ENCODE measurements at regions not wholly inside any gene's neighbourhood (a gene's known extent, or its start where the extent isn't known, plus 50 kb on each side); places are given as distances from the start of the nearest gene placed in this dataset.

DNA sequence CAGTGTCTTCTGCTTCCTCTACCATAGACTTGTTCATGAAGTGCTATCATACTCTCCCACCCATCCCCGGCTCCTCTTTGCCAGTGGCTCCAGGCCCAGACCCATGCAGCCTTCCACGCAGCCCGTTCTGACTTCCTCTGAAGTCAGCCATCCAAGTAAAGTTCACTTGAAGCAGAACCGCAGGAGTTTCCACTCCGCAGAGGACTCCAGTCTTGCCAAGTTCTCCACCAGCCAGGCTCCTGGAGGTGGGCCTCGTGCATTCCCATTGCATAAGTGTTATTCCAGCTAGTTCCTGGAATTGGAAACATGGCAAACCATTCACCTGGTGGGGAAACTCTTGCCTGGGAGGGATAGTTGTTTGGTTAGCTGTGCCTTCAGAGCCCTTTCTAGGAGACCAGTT lies 185.1 kb downstream of the PLPP3 start:
- DNase-seq (ENCODE audit: low read depth, low spot score), result no peak

DNA sequence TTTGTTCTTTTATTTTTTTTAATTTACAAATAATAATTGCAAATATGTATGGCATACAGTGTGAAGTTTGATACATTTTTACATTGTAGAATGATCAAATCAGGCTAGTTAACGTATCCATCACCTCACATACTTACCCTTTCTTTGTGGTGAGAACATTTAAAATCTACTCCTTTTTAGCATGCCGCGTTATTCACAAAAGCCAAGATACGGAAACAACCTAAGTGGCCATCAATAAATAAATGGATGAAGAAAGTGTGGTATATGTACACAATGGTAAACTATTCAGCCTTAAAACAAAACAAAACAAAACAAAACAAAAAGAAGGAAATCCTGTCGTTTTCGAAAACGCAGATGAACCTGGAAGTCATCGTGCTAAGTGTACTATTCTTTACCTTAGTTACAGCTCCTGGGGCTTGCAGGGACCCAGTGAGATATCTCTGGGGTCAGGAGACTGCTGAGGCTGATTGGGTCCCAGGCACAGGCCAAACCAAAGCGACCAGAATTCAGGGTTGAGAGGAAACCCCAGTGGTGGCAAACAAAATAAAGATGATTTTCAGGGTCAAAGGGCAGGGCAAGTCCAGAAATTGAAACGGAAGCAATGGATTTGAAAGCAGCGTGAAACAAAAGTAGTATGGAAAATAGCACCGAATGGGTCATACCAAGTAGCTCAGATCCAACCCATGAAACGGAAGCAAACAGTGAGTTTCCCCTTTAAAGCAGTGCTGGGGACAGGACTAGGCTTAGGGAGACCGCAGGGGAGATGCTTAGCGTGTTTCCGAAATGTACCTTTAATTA lies 188.2 kb downstream of the PLPP3 start:
- no peak for DNase-seq (ENCODE audit: low read depth, low spot score)

- DNase-seq (ENCODE audit: low read depth, low spot score), result no peak
Measured at GRCh38 chr1:56390232-56390867, 189.0 kb downstream of the PLPP3 start.

DNA sequence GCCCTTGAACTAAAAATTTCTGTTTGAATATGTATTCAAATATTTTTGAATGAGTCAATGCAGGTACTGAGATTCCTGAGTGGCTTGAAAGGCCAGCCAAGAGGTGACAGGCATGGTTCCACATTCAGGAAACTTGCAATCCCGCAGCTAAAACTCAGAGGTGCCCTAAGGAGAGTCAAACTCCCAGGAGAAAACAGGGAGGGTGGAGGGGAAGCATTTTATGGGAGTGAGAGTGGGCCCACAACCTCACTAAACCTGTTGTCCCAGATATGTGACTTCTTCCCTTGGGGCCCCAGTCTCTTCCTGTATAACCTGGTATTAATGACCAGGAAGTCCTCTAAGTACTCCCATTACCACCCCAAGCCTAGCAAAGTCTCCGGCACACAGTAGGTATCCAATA lies 189.6 kb downstream of the PLPP3 start:
- DNase-seq (ENCODE audit: low read depth, low spot score), result no peak

DNA sequence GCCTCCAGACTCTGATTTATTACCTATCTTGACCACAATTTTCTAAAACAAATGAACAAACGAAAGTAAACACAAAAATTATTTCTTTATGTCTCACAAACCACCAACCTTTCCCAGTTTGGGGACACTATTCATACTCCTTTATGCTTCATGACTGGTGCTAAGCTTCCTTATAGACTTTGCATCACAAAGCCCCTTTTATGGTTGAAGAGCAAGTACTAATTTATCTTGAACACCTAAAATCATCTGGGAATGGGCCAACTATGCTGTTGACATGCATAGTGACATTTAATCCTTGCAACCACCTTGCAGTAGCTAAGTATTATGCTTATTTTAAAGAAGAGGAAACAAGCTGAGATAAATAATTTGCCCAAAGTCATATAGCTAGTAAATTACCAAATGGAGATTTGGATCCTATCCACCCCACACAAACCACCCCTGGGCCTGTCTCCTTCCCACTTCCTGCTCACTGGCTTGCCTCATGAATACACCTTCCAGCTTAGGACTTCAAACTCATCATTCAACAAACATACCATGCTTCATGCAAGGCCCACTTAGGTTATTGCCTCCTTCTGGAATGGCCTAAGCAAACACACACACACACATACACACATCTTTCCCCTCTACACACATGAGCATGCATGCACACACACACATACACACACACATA lies 192.2 kb downstream of the PLPP3 start:
- DNase-seq (ENCODE audit: low read depth, low spot score), result no peak

DNA sequence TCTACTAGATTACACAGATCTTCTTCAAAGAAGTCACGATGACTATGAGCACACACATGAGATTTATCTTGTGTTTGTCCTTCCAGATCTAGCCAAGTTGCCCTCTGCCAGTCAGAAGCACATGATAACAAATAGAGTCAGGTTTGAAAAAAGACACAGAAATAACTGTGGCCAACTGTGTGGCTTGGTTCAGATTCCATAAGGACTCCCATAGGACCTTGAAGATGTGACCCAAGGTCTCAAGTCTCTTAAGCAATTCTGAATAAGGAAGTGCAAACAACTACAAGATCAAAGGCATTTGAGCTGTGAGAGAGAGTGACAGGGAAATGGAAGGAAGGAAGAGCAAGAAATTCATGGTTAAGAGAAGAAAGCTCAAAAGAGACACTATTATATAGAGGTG lies 194.0 kb downstream of the PLPP3 start:
- DNase-seq (ENCODE audit: low read depth, low spot score), result no peak

- no peak for DNase-seq (ENCODE audit: low read depth, low spot score)
Measured at GRCh38 chr1:56382929-56383328, 196.4 kb downstream of the PLPP3 start.

- DNase-seq (ENCODE audit: low read depth, low spot score), result no peak
Measured at GRCh38 chr1:56380531-56380930, 198.8 kb downstream of the PLPP3 start.

- DNase-seq (ENCODE audit: low read depth, low spot score), result no peak
Measured at GRCh38 chr1:56378341-56379070, 200.9 kb downstream of the PLPP3 start.

GRCh38 chr1:56377431-56377830 lies 201.9 kb downstream of the PLPP3 start:
- DNase-seq (ENCODE audit: low read depth, low spot score), result no peak

DNA sequence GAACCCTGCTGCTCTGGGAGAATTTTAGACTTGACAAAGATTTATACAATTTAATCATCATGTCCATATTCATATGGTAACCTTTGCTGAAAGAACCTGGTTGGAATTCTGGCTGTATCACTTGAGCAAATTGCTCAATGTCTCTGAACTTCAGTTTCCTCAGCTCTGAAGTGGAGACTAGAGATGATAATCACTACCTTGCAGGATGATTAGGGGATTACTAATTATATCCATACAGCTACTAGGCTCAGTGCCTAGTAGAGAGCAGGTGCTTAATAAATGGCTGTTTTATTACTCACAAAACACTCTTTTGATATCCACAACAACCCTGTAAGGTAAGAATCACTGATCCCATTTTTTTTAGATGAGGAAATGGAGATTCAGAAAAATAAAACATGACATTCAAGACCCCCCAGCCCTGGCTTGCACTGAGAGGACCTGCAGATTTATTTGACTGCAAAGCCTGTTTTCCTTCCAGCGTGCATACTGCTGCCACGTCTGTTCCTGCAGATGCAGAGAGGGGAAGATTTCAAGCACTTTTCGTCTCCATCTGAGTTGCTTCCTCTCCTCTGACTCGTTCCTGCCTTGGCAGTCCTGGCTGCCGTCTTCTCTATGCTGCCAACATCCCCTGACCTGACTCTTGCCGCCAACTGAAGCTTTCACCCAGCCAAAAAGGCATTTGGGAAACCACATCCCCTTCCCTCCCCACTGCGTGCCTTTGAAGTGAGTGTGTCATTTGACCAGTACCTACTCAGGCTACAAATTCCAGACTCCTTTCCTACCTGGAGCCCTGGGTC lies 203.0 kb downstream of the PLPP3 start:
- DNase-seq (ENCODE audit: low read depth, low spot score), result no peak

DNA sequence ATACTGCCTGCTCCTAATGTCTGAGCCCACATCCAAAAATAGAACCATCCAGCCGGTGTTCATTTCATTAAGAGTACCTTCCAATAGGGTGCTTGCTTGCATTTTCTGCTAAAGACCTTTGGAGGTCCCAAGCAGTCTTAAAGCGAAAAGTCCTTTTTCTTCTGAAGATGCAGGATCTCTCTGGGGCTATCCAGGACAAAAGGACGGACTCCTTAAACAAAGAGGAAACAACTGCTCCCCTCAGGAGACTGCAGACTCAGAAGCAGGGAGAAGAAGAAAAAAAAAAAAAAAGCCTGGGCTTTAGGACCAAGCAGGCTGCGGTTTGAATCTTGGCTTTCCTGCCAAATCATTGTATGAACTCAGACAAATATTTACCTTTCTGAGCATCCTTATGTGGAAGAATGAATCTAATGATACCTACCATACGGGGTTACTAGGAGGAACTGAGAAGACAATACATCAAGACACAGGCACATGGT lies 204.0 kb downstream of the PLPP3 start:
- no peak for DNase-seq (ENCODE audit: low read depth, low spot score)

- no peak for DNase-seq (ENCODE audit: low read depth, low spot score)
Measured at GRCh38 chr1:56374026-56374974, 205.1 kb downstream of the PLPP3 start.

DNA sequence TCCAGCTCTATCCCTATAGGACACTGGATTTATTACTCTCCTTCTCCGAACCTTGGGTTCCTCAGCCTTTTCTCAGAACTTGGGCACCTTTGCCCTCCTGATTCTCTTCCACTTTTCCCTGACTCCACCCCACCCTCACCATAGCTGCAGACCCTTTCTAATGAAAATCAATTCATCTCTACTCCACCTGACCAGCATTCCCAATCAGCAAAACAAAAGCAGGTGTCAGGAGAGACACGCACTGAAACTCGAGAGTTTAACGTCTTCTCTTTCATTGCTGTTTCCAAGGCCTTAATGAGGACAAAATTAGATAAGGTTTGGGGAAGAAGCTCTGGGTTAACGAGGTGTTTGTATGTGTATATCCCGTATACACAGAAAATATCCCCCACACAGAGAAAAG lies 208.8 kb downstream of the PLPP3 start:
- no peak for DNase-seq (ENCODE audit: low read depth, low spot score)

DNA sequence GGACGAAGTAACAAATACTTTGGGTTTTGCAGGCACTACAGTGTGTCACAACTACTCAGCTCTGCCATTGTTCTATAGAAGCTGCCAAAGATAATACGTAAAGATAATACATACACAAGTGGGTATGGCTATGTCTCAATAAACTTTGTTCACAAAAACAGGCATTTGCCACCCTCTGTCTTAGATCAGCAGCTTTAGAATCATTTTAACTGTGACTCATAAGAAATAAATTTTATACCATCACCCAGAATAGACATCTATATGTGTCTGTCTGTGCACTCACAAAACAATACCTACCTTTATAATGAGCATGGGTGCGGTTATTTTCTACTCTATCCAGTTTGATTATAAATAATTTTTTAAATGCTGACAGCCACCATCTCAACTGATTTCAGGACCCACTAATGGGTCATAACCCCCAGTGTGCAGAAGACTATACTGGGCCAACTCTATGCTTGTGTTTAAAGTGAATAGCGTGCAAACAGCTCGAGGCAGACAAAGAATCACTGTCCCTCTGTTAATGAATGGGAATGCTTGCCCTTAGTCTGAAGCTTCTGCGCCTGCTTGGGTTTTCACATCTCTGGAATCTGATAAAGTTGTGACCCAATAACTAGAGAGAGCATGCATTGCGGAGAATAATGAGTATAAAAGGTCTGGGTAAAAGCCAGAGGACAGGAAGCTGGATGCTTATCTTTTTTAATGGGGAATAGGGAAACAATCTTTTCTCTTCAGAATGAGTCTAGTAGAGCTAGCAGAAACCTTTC lies 216.2 kb downstream of the PLPP3 start:
- no peak for DNase-seq (ENCODE audit: low read depth, low spot score)

- DNase-seq (ENCODE audit: low read depth, low spot score), result no peak
Measured at GRCh38 chr1:56360021-56360420, 219.3 kb downstream of the PLPP3 start.

GRCh38 chr1:56359056-56359455 lies 220.3 kb downstream of the PLPP3 start:
- DNase-seq (ENCODE audit: low read depth, low spot score), result no peak

DNA sequence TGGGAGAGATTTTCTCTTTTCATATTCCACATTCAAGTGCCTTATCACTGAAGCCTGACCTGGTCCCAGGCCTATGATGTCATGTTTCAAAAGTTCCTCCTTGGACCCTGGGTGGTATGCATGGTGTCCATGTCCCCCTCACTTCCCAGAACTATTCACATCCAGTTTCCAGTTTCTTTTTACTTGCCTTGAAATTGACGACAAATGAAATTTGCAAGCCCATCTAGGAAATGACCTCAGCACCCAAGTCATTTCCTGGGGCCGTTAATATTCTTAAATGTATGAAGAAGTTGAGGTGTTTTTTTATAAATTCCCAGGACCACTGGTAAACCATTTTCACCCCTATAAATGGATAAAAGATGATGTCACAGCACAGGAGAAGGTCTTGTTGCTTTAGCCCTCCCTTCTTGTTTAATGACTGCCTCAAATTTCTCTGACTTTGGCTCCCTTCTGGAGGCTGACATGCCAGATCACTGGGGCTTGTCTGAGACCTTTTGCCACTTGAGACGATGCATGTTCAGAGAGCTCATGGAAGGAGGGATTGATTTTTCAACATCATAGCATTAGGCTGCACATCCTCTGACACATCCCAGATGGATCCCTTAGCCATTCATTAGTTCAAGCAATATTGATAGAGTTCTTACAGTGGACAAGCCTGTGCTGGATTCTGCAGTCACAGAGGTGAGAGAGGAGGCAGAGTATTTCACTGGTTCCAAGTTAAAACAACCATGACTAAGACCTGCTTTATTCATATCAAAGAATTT lies 221.3 kb downstream of the PLPP3 start:
- no peak for DNase-seq (ENCODE audit: low read depth, low spot score)

All from activated CD4-positive, CD25-positive, alpha-beta regulatory T cell treated with anti-CD3 and anti-CD28 coated beads, Interleukin-2, amount 50 U/mL, for 16 hours (primary cell).